NCI-H128 (cell line): ENCODE measurements at regions not wholly inside any gene's neighbourhood (a gene's known extent, or its start where the extent isn't known, plus 50 kb on each side); places are given as distances from the start of the nearest gene placed in this dataset.
"Not testable (repeated sequence)": the region's sequence is repeated elsewhere in the genome, so short reads cannot be mapped to it uniquely, and the experiment has no call there.

Experiments
- DNase-seq: peaks from one replicate; lab custom pipeline; 2025; ENCODE audit not compliant: unreplicated experiment; lab: John Stamatoyannopoulos, UW

GRCh38 chr1:157235307-157235706 lies 97.1 kb upstream of the ETV3 start:
- DNase-seq, result no peak

- no peak for DNase-seq
Measured at GRCh38 chr1:157234705-157235273, 96.6 kb upstream of the ETV3 start.

GRCh38 chr1:157233131-157233530 lies 94.9 kb upstream of the ETV3 start:
- DNase-seq, result no peak

- no peak for DNase-seq
Measured at GRCh38 chr1:157231846-157232525, 93.8 kb upstream of the ETV3 start.

- no peak for DNase-seq
Measured at GRCh38 chr1:157230500-157230899, 92.3 kb upstream of the ETV3 start.

- DNase-seq, result no peak
Measured at GRCh38 chr1:157227700-157228099, 89.5 kb upstream of the ETV3 start.

- DNase-seq, result no peak
Measured at GRCh38 chr1:157226739-157227138, 88.5 kb upstream of the ETV3 start.

GRCh38 chr1:157219600-157219999 lies 81.4 kb upstream of the ETV3 start:
- DNase-seq, result no peak

GRCh38 chr1:157219182-157219581 lies 81.0 kb upstream of the ETV3 start:
- no peak for DNase-seq

GRCh38 chr1:157218671-157219070 lies 80.5 kb upstream of the ETV3 start:
- no peak for DNase-seq

- DNase-seq, result no peak
Measured at GRCh38 chr1:157217486-157217885, 79.3 kb upstream of the ETV3 start.

GRCh38 chr1:157213836-157214235 lies 75.6 kb upstream of the ETV3 start:
- DNase-seq, result no peak

GRCh38 chr1:157209514-157209913 lies 71.3 kb upstream of the ETV3 start:
- DNase-seq, result no peak

GRCh38 chr1:157205982-157206381 lies 67.8 kb upstream of the ETV3 start:
- DNase-seq, result not testable (repeated sequence)

GRCh38 chr1:157203166-157203565 lies 65.0 kb upstream of the ETV3 start:
- DNase-seq, result no peak

- no peak for DNase-seq
Measured at GRCh38 chr1:157202331-157202730, 64.1 kb upstream of the ETV3 start.

- no peak for DNase-seq
Measured at GRCh38 chr1:157201767-157202166, 63.6 kb upstream of the ETV3 start.

GRCh38 chr1:157200451-157200850 lies 62.3 kb upstream of the ETV3 start:
- no peak for DNase-seq

- no peak for DNase-seq
Measured at GRCh38 chr1:157199421-157199755, 61.2 kb upstream of the ETV3 start.

- no peak for DNase-seq
Measured at GRCh38 chr1:157198619-157199420, 60.6 kb upstream of the ETV3 start.

GRCh38 chr1:157197906-157198435 lies 59.8 kb upstream of the ETV3 start:
- no peak for DNase-seq
